ENCODE measurements at regions not wholly inside any gene's neighbourhood (a gene's known extent, or its start where the extent isn't known, plus 50 kb on each side); places are given as distances from the start of the nearest gene placed in this dataset.

- H3K4me1 ChIP-seq (ENCODE audit: control insufficient read depth, extremely low read depth, insufficient read depth, low read length), result no peaks in the 10 kb centered on the region
- intact Hi-C loops (cut with micrococcal nuclease), result no loop called here
- H3K36me3 ChIP-seq (ENCODE audit: control insufficient read depth in 2 of 2, extremely low read depth in 1 of 2, insufficient read depth in 2 of 2, low read length in 2 of 2), result no peaks in the 10 kb centered on the region
- BruUV-seq (replicated peaks), result no TSS peak
- no peaks in the 10 kb centered on the region for H4K20me1 ChIP-seq (replicated peaks; ENCODE audit: control insufficient read depth, extremely low read depth, insufficient read depth, low read length)
- ChIA-PET POLR2A (no interaction called here), CTCF (no interaction called here)
- FAIRE-seq, result no peak
- no peak overlapping the region for H2AFZ ChIP-seq (ENCODE audit: low read depth, low read length)
- no peak for DNase-seq (ENCODE audit: low read depth, low spot score)
- no peak overlapping the region for H3K27ac ChIP-seq (ENCODE audit: insufficient read depth, low read depth, low read length)
- TF ChIP-seq GATA2 (IDR thresholded peaks at IDR 0.05; ENCODE audit: insufficient read depth, insufficient read length, low read depth, low read length) (no peak), JUN (IDR thresholded peaks at IDR 0.05; ENCODE audit: borderline replicate concordance, insufficient read depth, insufficient read length, low read depth) (no peak), EZH2 (IDR thresholded peaks at IDR 0.05; ENCODE audit: borderline replicate concordance, low read depth, low read length, severe bottlenecking) (no peak), POLR2A (IDR thresholded peaks at IDR 0.05; ENCODE audit: low read depth, low read length) (no peak), MAX (IDR thresholded peaks at IDR 0.05; ENCODE audit: insufficient read depth, insufficient read length) (no peak), CTCF (IDR thresholded peaks at IDR 0.05; ENCODE audit: extremely low read depth in 1 of 2, insufficient read depth in 1 of 2, low read depth in 1 of 2, low read length in 2 of 2) (no peak), MYC (IDR thresholded peaks at IDR 0.05; ENCODE audit: low read depth, low read length) (no peak), FOS (IDR thresholded peaks at IDR 0.05; ENCODE audit: borderline replicate concordance, insufficient read depth, low read length) (no peak), POLR2AphosphoS5 (IDR thresholded peaks at IDR 0.05; ENCODE audit: insufficient read depth, low read depth, low read length) (no peak)
- no peaks in the 10 kb centered on the region for H3K9me1 ChIP-seq (replicated peaks; ENCODE audit: control insufficient read depth, extremely low read depth, insufficient read depth, low read length)
- H3K27me3 ChIP-seq (ENCODE audit: control insufficient read depth in 2 of 2, insufficient read depth in 2 of 2, low read length in 2 of 2), result no peaks in the 10 kb centered on the region
- no peaks in the 10 kb centered on the region for H3K79me2 ChIP-seq (ENCODE audit: control insufficient read depth, insufficient read depth, low read length)
- H3K9ac ChIP-seq (replicated peaks; ENCODE audit: extremely low read depth, insufficient read depth, low read length), result no peak overlapping the region
- H3K4me3 ChIP-seq (replicated peaks in 1 of 3; ENCODE audit: insufficient read depth in 1 of 3, low read depth in 1 of 3, low read length in 3 of 3), result no peak overlapping the region
- dilution Hi-C loops (cut with MboI; ENCODE audit: extremely low pct_ligation_motif_present, low sequenced_read_pairs), result no loop called here
- no peaks in the 10 kb centered on the region for H3K9me3 ChIP-seq (replicated peaks; ENCODE audit: control insufficient read depth, insufficient read depth, low read length)
- H3K4me2 ChIP-seq (ENCODE audit: insufficient read depth, low read length), result no peak overlapping the region
Measured at GRCh38 chr10:28470873-28471651, 61.9 kb upstream of the WAC start.
